ENCODE measurements at regions not wholly inside any gene's neighbourhood (a gene's known extent, or its start where the extent isn't known, plus 50 kb on each side); places are given as distances from the start of the nearest gene placed in this dataset.

- H3F3A ChIP-seq (ENCODE audit: insufficient read depth, low read length): no peaks in the 10 kb centered on the region
- H3K4me2 ChIP-seq (ENCODE audit: low read length): no peak overlapping the region
- no peak overlapping the region for H3K9ac ChIP-seq (ENCODE audit: low read length)
- no peaks in the 10 kb centered on the region for H3K36me3 ChIP-seq (ENCODE audit: insufficient read depth, low read length)
- H3K9me2 ChIP-seq (ENCODE audit: low read depth, low read length): no peaks in the 10 kb centered on the region
- no peak for TF ChIP-seq EZH2 (IDR thresholded peaks at IDR 0.05; ENCODE audit: borderline replicate concordance, low read length)
- TF ChIP-seq, protein P1, sequence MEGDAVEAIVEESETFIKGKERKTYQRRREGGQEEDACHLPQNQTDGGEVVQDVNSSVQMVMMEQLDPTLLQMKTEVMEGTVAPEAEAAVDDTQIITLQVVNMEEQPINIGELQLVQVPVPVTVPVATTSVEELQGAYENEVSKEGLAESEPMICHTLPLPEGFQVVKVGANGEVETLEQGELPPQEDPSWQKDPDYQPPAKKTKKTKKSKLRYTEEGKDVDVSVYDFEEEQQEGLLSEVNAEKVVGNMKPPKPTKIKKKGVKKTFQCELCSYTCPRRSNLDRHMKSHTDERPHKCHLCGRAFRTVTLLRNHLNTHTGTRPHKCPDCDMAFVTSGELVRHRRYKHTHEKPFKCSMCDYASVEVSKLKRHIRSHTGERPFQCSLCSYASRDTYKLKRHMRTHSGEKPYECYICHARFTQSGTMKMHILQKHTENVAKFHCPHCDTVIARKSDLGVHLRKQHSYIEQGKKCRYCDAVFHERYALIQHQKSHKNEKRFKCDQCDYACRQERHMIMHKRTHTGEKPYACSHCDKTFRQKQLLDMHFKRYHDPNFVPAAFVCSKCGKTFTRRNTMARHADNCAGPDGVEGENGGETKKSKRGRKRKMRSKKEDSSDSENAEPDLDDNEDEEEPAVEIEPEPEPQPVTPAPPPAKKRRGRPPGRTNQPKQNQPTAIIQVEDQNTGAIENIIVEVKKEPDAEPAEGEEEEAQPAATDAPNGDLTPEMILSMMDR (IDR thresholded peaks at IDR 0.05; ENCODE audit: low read length): no peak
- no peak overlapping the region for H3K4me3 ChIP-seq (ENCODE audit: low read depth, low read length, poor library complexity, severe bottlenecking)
- H2AFZ ChIP-seq (ENCODE audit: low read length): no peak overlapping the region
- H3K79me2 ChIP-seq (ENCODE audit: insufficient read depth, low read length): no peaks in the 10 kb centered on the region
- H3K27me3 ChIP-seq (ENCODE audit: insufficient read depth, low read length): no peaks in the 10 kb centered on the region
- no peak overlapping the region for H3K27ac ChIP-seq (ENCODE audit: low read depth, low read length, poor library complexity, severe bottlenecking)
- no peaks in the 10 kb centered on the region for H3K9me3 ChIP-seq (ENCODE audit: low read length)
- no peaks in the 10 kb centered on the region for H4K20me1 ChIP-seq (ENCODE audit: insufficient read depth, low read length)
- no peaks in the 10 kb centered on the region for H3K4me1 ChIP-seq (ENCODE audit: insufficient read depth, low read length, severe bottlenecking)
These were observed 562.3 kb upstream of the DIPK2B start for GRCh38 chrX:45762699-45763647.

DNA sequence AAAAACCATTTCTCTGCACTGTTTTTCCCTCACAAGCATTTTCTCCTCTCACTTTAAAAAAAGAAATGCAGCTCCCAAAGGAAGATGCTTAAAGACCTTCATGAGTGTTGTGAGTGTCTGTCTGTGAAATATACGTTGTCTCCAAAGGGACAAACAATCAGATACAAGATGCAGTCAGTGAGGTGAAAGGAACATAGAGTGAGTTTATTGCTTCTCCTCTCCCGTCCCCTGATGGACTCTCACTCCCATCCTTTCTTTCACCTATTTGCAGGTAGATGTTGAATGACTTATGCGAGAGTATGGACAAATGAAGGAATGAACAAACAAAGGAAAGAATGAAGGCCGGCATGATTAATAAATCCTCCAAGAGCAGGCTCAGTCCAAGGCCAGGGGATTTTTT is 561.2 kb upstream of the DIPK2B start:
- Histone ChIP-seq H3K9ac (ENCODE audit: low read length) (no peak overlapping the region), H3K36me3 (ENCODE audit: insufficient read depth, low read length) (no peaks in the 10 kb centered on the region), H3K9me3 (ENCODE audit: low read length) (no peaks in the 10 kb centered on the region), H3F3A (ENCODE audit: insufficient read depth, low read length) (no peaks in the 10 kb centered on the region), H3K9me2 (ENCODE audit: low read depth, low read length) (no peaks in the 10 kb centered on the region), H2AFZ (ENCODE audit: low read length) (no peak overlapping the region), H3K4me2 (ENCODE audit: low read length) (no peak overlapping the region), H4K20me1 (ENCODE audit: insufficient read depth, low read length) (no peaks in the 10 kb centered on the region), H3K4me1 (ENCODE audit: insufficient read depth, low read length, severe bottlenecking) (no peaks in the 10 kb centered on the region), H3K79me2 (ENCODE audit: insufficient read depth, low read length) (no peaks in the 10 kb centered on the region), H3K4me3 (ENCODE audit: low read depth, low read length, poor library complexity, severe bottlenecking) (no peak overlapping the region), H3K27me3 (ENCODE audit: insufficient read depth, low read length) (no peaks in the 10 kb centered on the region), H3K27ac (ENCODE audit: low read depth, low read length, poor library complexity, severe bottlenecking) (no peak overlapping the region)
- no peak for TF ChIP-seq EZH2 (IDR thresholded peaks at IDR 0.05; ENCODE audit: borderline replicate concordance, low read length)

DNA sequence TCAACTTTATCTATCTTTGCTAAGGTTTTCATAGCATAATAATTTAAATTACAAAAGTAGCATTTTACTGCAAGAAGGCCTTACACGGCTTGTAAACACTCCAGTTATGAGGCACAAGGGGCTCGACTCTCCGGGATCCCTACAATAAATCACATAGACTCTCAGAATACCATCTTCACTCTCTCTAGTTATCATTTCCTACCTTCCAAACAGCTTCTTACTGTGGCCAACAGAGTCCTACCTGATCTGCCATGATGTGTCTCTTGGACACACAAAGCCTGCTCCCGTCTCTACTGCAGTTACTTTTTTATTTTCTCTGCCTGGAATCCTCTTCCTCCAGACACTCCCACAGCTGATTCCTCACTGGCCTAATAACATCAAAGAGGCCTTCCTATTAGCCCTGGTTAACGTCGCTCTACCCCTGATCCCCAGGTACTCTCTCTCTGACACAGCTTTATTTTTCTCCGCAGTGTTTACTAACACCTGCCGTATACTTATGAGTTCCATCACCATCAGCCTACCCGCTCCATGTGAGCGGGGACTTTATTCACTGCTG is 559.6 kb upstream of the DIPK2B start:
- no peak overlapping the region for H3K4me3 ChIP-seq (ENCODE audit: low read depth, low read length, poor library complexity, severe bottlenecking)
- H3K36me3 ChIP-seq (ENCODE audit: insufficient read depth, low read length): no peaks in the 10 kb centered on the region
- H3K4me1 ChIP-seq (ENCODE audit: insufficient read depth, low read length, severe bottlenecking): no peaks in the 10 kb centered on the region
- no peaks in the 10 kb centered on the region for H3K9me2 ChIP-seq (ENCODE audit: low read depth, low read length)
- H3K4me2 ChIP-seq (ENCODE audit: low read length): no peak overlapping the region
- H4K20me1 ChIP-seq (ENCODE audit: insufficient read depth, low read length): no peaks in the 10 kb centered on the region
- no peak overlapping the region for H2AFZ ChIP-seq (ENCODE audit: low read length)
- TF ChIP-seq, protein P1 (IDR thresholded peaks at IDR 0.05; ENCODE audit: low read length): no peak
- no peak for TF ChIP-seq EZH2 (IDR thresholded peaks at IDR 0.05; ENCODE audit: borderline replicate concordance, low read length)
- H3K79me2 ChIP-seq (ENCODE audit: insufficient read depth, low read length): no peaks in the 10 kb centered on the region
- no peak overlapping the region for H3K27ac ChIP-seq (ENCODE audit: low read depth, low read length, poor library complexity, severe bottlenecking)
- H3F3A ChIP-seq (ENCODE audit: insufficient read depth, low read length): no peaks in the 10 kb centered on the region
- H3K9me3 ChIP-seq (ENCODE audit: low read length): no peaks in the 10 kb centered on the region
- no peaks in the 10 kb centered on the region for H3K27me3 ChIP-seq (ENCODE audit: insufficient read depth, low read length)
- H3K9ac ChIP-seq (ENCODE audit: low read length): no peak overlapping the region

Data from OCI-LY1 (cell line).